ENCODE measurements at regions not wholly inside any gene's neighbourhood (a gene's known extent, or its start where the extent isn't known, plus 50 kb on each side); places are given as distances from the start of the nearest gene placed in this dataset.
"Not testable (repeated sequence)": the region's sequence is repeated elsewhere in the genome, so short reads cannot be mapped to it uniquely, and the experiment has no call there.

GRCh38 chr20:41717483-41717882, 99.3 kb upstream of the CHD6 start:
- no peak for DNase-seq (ENCODE audit: low read depth)

DNA sequence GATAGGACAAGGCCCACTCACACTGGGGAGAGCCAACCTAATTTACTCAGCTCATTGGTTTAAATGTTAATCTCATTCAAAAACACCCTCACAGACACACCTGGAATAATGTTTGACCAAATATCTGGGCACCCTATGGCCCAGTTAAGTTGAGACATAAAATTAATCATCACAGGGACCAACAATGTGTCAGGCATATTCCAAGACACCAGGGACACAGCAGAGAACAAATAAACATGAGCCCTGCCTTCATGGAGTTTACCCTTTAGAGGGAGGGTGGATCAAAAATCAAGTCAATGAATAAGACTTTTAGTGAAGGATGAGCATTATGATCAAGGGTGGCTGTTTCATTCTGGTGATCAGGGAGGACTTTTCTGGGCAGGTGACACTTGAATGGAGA, 98.7 kb upstream of the CHD6 start:
- no peak for DNase-seq (ENCODE audit: low read depth)

- DNase-seq (ENCODE audit: low read depth) = no peak
Measured at GRCh38 chr20:41716436-41716835, 98.3 kb upstream of the CHD6 start.

DNA sequence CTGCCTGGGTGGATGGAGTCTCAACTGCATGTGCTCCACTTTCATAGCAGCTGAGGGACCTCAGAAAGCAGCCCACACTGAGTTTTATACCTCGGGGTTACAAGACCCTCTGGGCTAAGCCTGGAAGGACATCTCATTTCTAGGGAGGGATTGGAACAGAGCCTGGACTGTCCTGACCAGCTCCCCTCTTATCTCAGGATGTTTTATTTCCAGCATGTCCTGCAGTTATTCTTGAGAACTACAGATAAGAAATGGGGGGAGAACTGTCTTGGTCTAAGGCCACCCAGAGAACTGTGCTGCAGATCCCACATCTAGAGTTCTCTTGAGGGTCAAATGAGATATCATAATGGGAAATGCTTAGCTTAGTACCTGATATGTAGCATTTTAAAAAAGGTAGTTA, 97.3 kb upstream of the CHD6 start:
- DNase-seq (ENCODE audit: low read depth) = no peak

DNA sequence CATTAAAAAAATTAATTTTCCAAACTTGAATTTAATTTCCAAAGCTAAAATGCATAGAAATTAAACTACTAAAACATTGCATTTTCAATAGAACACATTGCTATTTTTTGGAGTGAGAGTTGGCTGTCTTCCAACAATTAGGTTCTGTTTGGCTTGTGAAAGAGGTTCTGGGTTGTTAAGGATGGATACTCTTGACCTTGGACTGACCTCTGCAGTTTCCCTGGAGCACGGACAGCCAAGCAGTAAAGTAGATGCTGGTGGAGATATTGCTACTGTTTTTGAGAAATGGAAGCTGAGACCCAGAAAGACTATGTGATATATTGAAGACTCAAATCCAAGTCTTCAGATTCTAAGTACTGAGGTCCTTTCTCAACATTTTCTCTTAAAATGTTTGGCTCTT, 95.9 kb upstream of the CHD6 start:
- no peak for DNase-seq (ENCODE audit: low read depth)

DNA sequence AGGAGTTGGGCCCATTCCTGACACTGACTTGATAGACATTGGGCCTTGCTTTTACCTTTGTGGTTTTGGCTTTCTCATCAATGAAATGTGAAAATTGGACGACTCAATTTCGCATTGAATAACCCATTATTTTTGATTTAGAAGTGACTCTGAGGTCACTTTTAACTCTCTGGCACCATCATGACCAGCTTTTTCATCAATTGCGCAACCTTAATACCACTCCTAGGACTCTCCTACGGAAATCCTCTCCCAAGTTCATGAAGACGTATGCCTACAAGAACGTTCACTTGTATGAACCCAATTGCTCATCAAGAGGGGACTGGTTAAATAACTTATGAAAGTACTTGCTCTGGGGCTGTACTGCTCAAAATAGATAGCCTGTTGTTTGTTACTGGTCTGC, 86.7 kb upstream of the CHD6 start:
- no peak for DNase-seq (ENCODE audit: low read depth)

GRCh38 chr20:41702647-41703046, 84.5 kb upstream of the CHD6 start:
- DNase-seq (ENCODE audit: low read depth) = no peak

DNA sequence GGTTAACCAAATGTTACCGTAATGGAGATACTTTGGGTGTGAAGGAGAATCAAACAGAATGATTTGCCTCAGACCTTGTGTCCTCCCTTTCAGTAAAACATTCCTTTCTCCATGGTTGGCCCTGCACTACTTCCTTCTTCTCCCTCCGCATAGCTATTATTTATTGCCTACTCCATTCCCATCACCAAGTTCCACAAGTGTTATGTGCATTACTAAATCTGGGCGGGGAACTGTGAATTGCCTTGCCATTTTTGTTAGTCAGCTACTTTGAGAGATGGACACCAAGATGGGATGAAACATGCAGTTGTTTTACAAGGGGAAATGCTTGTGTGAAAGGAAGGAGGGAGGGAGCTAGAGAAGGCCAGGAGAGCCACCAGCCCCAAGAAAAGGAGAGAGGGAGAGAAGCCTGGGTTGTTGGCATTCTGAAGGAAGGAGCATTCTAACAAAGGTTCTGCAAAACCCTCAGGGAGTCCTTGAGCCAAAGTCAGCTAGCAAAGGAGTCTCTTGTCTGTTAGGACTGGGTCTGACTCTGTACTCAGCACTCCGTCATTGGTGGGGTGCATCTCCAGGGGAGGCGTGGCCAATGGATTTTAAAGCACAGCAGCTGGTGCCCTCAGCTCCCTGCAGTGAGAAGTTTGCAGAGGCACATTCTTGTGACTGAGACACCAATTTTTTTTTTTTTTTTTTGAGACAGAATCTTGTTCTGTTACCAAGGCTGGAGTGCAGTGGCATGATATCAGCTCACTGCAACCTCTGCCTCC, 83.6 kb upstream of the CHD6 start:
- DNase-seq (ENCODE audit: low read depth) = no peak

DNA sequence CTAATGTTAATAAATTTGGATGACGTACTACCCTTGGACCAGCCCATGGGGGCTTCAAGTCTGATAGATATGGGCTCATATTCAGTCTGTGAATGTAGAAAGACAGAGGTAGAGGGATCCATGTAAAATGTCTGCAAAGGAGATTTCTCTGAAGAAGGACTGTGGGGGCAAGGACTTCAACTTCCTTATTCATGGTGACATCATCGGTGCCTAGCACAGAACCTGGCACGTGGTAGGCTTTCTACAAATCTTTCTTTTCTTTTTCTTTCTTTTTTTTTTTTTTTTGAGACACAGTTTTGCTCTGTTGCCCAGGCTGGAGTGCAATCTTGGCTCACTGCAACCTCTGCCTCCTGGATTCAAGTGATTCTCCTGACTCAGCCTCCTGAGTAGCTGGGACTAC, 81.5 kb upstream of the CHD6 start:
- DNase-seq (ENCODE audit: low read depth) = not testable (repeated sequence)

GRCh38 chr20:41697861-41698559, 79.8 kb upstream of the CHD6 start:
- DNase-seq (ENCODE audit: low read depth) = no peak

DNA sequence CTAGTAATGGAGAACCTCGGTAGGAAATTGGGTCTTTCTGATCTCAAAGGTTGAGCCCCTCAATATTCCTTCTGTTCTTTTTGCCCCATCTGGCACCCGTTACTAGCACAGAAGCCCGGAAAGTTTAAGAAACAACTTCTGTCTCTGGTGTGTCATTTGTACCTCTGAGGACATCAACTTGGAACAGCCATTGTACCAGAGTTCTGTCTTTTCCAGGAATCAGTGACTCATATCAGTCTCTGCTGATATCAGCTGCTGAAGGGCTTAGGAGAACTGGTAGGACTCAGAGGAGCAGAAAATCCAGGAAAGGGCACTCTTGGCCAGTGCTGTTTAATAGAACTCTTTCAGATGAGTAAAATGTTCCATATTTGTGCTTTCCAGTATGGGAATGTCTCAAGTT, 78.3 kb upstream of the CHD6 start:
- no peak for DNase-seq (ENCODE audit: low read depth)

DNA sequence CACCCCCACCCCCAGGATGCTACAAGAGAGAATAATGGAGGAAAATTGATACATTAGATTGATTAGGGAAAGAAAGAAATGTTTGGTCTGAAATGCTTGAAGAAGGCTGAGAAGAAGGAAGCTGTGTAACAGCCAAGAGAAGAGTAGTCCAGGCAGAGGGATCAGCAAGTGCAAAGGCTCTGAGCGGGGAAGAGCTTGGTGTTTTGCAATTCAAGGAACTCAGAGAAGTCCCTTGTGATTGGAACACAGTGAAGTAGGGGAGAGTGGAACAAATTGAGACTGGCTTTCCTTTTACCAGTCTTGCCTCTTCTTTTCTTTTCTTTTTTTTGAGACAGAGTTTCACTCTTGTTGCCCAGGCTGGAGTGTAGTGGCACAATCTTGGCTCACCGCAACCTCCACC, 76.6 kb upstream of the CHD6 start:
- no peak for DNase-seq (ENCODE audit: low read depth)

DNA sequence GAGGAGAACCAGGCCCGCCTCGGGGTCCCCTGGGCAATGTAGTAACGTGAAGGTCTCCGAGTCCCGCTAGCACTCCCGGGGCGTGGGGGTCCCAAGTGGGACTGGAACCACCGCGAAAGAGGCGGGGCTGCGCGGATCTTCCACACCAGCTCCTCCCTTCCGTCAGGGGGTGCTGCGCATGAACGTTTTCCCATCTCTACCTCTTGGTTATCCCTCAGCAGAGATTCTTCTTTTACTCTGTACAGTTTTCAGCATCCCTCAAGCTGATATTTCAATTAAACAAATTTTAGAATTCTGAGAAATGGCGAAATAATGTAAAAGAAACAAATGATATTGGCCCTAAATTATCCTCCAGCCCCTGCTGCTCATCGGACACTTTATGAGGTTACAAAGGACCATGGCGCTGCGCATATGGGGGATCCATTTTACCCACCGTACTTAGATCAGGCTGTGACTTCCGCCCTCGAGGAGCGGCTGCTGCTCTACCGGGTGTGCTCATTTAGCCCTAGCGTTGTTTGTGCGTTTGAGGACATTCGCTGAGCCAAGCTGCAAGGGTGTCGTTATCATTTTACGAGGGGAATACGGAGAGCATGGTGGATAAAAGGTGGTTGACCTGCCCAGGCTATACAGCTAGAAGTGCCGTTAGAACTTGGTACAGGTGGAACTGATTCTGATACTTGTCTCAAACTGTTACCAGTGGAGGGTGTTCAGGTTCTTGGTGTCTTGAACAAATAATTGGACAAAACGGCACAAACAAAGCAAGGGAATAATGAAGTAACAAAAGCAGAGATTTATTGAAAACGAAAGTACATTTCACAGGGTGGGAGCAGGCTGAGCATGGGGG, 75.2 kb upstream of the CHD6 start:
- peak; percentile 64 for DNase-seq (ENCODE audit: low read depth)

DNA sequence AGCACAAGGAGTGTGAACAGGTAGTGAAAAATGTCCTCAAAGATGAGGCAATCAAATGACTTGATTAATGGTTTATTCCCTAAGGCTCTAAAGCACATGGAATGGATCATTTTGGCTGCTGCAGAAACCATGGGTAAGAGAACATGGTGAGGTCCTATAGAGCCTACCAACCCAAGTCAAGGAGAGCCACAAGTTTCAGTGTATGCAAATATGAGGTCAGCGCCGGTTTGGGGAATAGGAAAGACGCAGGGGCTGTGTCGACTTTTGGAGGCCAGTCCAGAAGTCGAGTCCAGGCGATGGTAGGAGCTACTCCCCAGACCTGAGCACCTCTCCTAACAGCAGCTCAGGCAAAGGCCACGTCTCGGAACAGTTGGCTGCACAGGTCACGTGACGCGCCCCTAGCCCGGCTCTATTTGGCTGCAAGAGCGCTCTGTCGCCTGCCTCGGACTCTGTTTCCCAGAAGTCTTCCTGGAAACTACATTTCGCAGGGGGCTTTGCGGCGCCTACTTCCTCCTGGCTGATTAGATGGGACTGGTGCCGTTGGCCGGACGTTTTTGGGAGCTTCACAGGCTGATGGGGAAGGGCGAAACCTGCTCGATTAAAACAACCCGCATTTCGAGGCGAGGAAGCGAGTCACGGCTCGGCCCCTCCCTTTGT, 74.4 kb upstream of the CHD6 start:
- DNase-seq (ENCODE audit: low read depth) = peak; percentile 61

DNA sequence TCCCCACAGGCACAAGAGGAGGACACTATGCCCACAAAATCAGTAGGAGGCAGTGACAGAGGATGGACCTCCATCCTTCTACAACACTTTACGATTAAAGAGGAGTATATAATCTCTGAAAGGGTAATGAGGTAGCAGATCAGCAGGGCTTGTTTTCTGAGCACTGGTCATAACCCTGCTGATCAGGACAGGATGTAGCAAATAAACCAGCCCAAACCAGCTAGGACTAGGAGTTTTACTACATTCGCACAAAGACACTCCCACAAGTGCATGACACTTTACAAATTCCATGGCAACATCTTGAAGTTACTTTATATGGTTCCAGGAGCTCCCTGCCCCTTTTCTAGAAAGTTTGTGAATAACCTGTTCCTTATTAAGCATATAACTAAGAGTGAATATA, 73.3 kb upstream of the CHD6 start:
- no peak for DNase-seq (ENCODE audit: low read depth)

DNA sequence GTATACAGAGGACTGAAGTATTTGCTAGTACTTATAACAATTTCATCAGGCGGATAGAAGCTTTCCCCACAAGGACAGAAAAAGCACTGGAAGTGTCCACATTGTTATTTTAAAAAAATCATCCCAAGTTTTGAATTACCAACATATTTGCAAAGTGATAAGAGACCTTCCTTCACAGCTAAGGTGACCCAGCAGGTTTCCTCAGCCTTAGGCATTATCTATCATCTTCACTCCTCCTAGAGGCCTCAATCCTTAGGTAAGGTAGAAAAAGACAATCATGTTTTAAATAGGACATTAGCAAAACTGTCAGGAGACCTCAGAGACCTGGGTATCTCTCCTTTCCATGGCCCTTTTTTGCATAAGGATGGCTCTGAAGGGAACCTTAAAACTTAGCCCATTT, 72.5 kb upstream of the CHD6 start:
- DNase-seq (ENCODE audit: low read depth) = no peak

- no peak for DNase-seq (ENCODE audit: low read depth)
Measured at GRCh38 chr20:41686961-41687360, 68.8 kb upstream of the CHD6 start.

GRCh38 chr20:41685145-41685544, 67.0 kb upstream of the CHD6 start:
- not testable (repeated sequence) for DNase-seq (ENCODE audit: low read depth)

DNA sequence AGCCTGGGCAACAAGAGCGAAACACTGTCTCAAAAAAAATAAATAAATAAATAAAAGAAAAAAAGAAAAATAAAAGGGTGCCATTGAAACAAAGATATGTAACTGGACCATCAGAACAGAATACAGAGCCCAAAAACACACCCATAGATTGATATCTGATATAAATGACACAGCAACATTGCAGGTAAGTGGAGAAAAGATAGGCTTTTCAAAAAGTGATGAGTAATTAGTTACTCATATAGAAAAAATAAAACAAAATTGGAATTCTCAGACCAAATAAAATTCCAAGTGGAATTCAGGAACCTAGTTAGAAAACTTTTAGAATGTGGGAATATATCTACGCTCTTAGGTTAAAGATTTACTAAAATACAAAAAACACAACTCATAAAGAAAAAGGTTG, 60.6 kb upstream of the CHD6 start:
- no peak for DNase-seq (ENCODE audit: low read depth)

GRCh38 chr20:41672282-41672681, 54.1 kb upstream of the CHD6 start:
- DNase-seq (ENCODE audit: low read depth) = no peak

GRCh38 chr20:41671143-41671542, 53.0 kb upstream of the CHD6 start:
- DNase-seq (ENCODE audit: low read depth) = no peak

DNA sequence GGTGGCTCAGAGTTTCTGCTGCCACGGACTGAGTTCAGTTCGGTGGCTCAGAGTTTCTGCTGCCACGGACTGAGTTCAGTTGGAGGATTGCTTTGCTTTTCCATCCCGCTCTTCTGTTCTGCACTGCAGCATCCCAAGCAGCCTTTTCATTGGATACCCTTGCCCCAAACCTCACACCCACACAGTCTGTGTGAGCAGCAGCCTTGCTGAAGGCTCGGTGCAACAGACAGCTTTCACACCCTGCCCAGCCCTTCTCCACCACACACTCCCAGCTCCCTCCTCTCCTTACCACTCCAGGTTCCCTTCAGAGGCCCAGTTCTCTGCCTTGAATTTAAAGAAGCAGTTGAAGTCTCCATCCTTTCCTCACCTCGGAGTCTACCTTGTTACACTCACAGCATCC, 52.5 kb upstream of the CHD6 start:
- no peak for DNase-seq (ENCODE audit: low read depth)
